OCI-LY1 (cell line): ENCODE measurements at regions not wholly inside any gene's neighbourhood (a gene's known extent, or its start where the extent isn't known, plus 50 kb on each side); places are given as distances from the start of the nearest gene placed in this dataset.

Experiments used
- EZH2 ChIP-seq: fragments of 200-600 bp; sonication (generic), shearing (Covaris generic); IDR thresholded peaks from 2 replicates; pipeline ENCODE4 v1.8.0; 2017; ENCODE audit warnings: borderline replicate concordance, mixed run types, mild to moderate bottlenecking, antibody characterized with exemption, low read length, moderate library complexity, mixed read lengths
- TF ChIP-seq, protein P1 (sequence below): fragments of 200-600 bp; sonication (generic), shearing (Covaris generic); IDR thresholded peaks from 2 replicates; pipeline ENCODE4 v1.5.1; 2017; ENCODE audit warnings: mild to moderate bottlenecking, antibody characterized with exemption, low read length, moderate library complexity, mixed read lengths

DNA sequence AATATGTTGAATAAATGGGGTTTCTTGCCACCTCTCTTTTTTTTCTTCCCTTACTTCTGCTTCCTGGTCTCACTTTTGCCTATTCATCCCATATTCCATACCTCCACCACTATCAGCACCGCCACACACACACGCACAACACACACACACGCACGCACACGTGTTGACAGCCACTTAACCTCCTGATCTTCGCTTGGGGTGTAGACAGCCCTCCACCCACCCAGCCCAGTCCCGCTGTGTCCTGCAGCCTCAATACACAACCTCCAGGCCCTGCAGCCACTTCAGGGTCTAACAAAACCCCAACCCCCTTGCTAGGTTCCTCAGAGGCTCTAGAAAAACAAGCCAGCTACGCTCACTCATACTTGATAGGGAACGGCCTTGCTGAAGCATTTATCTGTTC lies 72.3 kb downstream of the LINC00237 start:
- TF ChIP-seq, protein P1, sequence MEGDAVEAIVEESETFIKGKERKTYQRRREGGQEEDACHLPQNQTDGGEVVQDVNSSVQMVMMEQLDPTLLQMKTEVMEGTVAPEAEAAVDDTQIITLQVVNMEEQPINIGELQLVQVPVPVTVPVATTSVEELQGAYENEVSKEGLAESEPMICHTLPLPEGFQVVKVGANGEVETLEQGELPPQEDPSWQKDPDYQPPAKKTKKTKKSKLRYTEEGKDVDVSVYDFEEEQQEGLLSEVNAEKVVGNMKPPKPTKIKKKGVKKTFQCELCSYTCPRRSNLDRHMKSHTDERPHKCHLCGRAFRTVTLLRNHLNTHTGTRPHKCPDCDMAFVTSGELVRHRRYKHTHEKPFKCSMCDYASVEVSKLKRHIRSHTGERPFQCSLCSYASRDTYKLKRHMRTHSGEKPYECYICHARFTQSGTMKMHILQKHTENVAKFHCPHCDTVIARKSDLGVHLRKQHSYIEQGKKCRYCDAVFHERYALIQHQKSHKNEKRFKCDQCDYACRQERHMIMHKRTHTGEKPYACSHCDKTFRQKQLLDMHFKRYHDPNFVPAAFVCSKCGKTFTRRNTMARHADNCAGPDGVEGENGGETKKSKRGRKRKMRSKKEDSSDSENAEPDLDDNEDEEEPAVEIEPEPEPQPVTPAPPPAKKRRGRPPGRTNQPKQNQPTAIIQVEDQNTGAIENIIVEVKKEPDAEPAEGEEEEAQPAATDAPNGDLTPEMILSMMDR = no peak
- TF ChIP-seq EZH2 = no peak
